Kidney tubule cell (primary cell): ENCODE measurements at regions not wholly inside any gene's neighbourhood (a gene's known extent, or its start where the extent isn't known, plus 50 kb on each side); places are given as distances from the start of the nearest gene placed in this dataset.

Source experiments
- DNase-seq: peaks from one replicate; pipeline ENCODE4 v3.0.0-alpha.2; 2018; ENCODE audit warnings: low spot score

DNA sequence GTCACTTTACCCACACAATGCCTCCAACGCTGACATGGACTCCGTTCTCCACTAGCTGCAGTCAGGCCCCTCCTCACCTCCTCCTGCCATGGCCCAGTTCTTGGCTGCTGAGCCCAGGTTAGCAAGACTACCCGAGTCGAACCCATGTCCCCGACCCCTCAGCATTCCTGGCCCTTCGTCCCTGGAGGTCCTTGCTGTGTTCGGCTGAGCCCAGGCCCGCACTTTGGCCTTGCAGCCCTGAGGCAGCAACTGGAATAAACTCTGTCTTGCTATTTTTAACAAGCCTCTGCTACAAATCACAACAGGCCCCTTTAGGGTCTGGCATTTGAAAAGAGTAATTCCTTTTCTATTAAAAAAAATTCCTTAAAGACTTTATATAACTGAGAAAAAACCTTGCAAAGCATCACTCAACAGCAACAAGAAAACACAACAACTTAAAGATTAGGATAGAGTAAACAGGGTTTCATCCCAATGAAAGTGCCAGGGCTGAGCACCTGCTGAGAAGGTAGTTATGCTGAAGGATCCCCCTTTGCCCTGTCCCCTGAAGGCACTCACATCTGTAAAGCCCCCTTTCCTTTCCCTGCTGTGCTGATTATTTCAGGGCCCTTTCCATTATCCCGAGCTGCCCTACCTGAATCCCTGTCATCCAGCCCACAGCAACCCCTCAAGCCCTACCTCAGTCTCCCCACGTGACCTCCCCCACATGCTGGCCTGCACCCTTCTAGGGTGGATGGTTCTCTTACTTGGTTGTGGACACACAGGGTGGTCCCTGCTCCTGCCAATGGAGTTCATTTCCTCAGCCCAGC lies 120.0 kb upstream of the SNTG2 start:
- no peak for DNase-seq

DNA sequence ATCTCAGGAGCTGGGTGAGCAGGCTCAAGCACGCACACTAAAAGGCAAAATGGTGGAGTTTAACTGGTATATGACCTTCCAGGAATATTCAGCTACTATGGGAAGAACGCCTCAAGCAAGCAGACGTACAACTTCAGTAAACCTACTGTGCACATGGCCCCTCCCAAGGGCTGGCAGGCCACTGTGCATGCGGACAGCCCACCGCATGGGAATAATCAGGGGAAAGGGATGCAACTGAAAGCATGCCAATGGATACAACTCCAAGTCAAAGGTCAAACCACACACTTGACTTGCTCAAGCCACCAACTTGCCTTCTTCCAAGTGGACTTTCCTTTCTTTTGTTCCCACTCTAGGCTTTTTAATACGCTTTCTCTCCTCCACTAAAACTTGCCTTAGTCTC lies 121.6 kb upstream of the SNTG2 start:
- no peak for DNase-seq

DNA sequence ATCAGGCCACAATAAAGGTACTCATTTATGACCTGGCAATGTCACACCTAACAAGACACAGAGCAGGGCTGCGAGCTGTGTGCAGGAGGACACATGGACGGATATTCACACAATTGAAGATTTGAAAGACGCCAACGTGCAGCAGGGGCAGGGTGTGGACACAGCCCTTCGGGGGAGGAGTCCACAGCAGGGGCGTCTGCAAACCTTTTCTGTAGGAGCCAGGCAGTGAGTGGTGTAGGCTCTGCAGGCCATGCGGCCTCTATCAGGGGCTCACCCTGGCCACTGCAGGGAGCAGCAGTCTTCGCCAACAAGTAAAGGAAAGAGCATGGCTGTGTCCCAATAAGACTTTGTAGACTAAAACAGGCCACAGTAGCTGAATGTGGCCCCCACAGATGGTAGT lies 125.7 kb upstream of the SNTG2 start:
- DNase-seq: no peak

DNA sequence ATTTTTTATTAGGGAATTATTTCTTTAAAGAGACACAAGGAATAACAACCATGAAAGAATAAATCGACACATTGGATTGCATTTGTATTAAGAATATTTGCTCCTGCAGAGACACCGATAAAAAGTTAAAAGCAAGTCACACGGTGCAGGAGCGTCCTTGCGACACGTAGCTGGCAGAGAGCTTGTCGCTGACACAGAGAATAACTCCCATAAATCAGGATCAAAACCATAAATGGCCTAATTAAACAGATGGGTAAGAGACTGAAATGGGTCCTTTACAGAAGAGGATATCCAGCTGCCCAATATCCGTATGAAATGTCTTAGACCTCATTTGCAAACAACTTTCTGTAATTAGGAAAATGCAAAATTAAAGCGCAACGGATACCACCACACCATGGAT lies 126.1 kb upstream of the SNTG2 start:
- DNase-seq: no peak

DNA sequence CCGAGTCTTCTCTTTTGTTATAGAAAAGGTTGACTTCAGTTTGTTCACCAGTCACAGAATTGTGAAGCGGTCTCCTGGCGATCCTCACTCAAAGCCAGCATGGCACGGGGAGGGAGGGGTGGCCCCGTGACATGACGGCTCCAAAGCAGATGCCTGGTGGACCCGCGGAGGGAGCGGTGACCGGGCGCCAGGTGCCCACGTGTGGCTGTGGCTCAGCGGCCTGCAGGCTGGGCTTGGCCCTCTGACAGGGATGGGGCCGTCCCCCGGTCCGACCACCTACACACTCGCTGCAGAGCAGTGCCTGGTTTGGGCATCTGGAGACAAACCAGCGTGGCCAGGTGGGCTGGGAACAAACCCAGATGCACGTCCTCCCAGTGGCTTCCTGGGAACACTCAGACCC lies 129.1 kb upstream of the SNTG2 start:
- DNase-seq: no peak

DNA sequence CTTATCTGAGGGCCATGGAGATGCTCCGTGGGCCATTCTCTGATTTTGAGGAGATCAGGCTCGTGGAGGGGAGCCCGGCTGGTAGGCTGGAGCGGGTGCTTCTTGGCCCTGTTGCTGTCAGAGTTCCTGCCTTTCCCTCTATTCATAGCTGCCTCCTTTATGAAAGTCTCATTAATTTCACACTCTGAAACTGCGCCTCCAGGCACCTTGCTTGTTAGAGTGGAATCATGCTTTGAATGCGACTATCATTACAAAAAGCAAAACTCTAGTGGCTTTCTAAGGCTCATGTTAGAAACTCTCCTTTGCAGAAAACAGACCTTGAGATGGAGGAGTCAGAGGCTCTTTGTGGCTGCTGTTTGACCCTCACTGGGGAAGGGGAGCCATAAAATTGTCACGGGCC lies 131.0 kb upstream of the SNTG2 start:
- DNase-seq: no peak

DNA sequence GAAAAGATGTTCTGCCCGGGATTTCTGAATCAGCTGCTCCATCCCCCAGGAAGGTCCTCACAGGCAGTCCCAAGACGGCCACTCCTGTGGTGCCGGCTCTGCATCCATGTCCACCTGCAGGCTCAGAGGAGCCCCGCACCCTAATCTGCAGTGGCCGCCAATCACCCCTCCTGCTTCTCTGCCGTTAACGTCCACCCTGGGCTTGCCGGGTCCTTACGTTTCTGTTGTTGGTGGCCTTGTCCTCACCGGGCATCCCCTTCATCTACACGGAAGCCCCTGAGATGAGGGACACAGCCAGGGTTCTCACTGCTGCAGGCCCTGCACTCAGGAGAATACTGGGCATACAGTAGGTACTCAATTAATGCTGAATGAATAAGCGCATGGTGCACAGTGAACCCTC lies 131.5 kb upstream of the SNTG2 start:
- no peak for DNase-seq

DNA sequence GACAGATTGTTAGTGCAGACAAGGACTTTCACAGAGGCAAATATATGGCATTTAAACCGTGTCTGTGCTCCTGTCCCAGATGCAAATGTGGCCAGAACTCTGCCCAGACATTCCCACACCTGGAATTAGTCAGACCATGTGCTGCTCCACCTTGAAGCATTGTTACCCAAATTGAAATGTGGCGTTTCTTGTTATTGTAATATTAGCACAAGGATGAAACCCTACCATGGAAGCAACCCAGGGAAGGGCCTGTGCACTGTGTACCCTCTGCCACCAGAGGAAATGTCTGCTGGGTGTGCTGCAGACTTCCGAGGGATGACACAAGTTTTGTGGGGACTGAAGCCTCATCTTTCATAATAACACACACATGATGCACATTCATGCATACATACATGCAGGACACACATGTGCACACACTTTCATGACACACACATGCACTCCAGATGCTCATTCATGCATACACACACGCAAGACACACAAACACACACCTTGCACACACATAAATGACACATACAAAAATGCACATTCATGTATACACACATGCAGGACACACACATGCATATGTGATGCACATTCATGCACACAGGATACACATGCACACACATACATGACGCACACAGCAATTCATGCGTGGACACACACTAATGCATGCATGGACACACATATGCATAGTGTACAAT lies 133.2 kb upstream of the SNTG2 start:
- DNase-seq: no peak

DNA sequence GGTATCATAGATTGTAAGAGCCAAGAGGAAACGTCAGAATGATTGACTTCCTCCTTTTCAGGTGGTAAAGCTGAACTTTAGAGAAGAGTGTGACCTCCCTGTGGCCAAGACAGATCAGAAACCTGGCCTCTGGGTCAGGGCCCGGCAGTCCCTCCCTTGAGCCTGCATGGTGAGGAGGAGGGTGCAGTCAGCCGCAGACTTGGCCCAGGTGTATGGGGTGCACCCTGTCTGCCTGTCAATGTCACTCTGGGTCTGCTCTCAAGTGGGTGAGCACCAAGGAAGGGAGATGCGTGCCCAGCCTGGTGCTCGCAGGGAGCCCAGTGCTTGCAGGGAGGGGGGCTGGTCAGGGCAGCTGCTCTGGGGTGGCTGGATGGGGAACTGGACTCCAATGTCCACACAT lies 134.4 kb upstream of the SNTG2 start:
- no peak for DNase-seq

DNA sequence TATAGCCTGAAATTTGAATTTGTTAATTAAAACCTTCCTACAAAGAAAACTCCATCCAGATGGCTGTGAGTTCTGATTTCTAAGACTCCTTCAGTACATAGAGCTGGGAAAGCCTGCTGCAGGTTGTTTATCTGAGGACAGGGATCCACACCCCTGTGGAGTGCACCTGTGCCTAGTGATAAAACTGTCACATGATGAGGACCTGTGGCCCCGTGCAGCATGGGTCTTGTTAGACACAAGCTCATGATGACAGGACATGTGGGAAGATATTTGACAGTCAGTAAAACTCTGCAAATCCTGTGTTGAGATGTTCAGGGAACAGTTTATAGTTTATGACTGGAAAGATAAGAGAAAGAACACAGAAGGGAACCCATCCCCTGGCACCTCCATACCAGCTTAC lies 133.2 kb upstream of the TMEM18 start:
- no peak for DNase-seq

DNA sequence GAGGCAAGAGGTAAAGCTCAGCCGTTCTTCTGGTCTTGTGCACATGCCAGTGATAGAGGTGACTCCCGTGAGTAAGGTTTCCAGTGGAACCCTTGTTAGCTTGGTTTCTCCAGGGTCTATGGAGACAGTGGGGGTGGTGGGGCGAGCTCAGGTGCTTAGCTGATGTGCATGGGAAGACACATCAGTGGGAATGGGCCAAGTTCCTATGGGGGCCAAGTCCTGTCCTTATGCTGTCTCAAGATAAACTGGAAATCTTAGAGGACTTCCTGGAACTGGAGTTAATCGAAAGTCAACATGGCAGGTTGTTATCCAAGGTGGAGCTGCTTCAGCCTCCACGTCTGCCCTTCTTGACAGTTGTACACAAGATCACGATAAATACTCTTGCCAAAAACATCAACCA lies 130.1 kb upstream of the TMEM18 start:
- no peak for DNase-seq

DNA sequence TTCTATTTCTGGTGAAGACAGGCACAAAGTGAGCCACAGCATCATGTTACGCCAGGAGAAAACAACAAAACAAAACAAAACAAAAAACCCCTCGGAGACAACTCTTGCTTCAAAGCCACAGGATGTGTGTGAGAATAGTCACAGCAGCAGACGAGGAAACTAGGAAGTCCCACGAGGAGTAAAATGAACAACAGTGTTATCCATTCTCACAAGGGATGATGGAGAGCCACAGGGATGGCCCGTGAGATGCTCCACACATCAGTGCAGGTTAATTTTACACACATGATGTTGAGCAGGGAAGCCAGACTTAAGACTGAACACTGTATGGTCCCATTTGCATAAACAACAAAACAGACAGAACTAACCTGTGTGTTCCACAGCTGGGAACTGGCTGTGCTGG lies 128.5 kb upstream of the TMEM18 start:
- DNase-seq: no peak

DNA sequence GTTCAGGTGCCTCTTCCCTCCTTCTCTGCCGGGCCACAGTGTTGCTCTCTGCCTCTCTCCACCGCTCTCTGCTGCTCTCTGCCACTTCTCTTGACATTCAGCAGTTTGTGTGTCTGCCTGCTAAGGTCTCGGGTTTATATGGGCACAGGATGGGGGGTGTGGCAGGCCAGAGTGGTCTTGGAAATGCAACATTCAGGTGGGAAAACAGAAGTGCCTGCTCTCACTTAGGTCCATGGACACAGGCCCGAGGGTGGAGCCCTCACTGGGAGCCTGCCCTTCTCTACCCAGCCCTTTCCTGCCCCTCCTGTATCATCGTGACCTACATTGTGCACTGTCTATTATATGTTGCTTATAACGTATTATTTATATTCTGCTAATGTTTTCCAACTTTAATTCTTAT lies 120.8 kb upstream of the TMEM18 start:
- no peak for DNase-seq

DNA sequence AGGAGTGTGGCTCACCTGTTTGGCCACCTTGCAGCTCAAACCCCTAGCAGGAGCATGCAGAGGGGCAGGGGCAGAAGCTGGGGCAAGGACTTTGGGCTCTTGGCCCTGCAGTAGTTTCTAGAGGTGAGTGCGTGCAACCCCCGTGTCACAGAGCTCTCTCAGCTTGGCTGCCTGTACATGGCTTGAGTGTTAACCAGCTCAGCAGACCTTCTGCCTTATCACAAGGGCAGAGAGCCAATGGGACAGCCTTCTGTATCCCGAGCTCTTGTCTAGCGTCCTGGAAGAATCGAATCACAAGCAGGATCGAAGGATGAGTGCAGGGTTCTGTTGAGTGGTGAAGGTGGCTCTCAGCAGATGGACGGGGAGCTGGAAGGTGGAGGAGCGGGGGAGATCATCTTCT lies 120.3 kb upstream of the TMEM18 start:
- DNase-seq: no peak

DNA sequence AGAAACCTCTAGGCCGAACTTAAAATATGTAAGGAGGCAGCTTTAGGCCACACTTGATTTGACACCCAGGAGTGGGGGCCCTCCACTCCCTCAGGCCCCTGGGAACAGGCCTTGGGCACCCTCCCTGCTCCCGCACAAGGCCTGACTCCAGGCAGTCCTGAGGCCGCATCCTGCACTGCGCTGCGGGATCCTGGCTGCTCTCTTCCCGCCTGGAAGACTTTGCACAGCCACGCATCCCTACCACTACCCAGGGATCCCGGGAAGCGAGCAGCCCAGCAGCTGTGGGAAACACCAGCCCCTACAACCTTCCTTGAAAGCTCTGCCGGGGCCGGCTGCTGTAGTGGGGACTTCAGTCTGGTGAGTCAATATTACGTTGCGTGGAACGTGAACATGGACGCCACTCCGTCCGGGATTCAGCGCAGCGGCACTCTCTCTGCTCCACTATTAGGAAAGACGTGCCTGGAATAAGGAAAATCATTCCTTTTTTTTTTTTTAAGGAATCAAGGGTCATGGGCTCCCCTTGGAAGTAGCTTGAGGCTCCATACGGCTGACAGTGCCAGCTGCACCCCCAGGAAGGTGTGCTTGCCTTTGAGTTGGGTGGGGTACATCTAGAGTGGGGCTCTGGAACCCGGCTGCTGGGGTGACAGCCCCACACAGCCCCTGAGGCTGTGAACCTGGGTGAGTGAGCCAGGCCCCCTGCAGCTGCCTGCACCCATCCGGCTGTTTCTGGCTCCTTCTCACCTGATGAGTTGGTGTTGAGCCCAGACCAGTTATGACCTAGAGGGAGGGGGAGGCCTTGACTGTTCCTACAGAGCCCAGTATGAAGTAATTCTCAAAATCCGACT lies 119.2 kb upstream of the TMEM18 start:
- no peak for DNase-seq

DNA sequence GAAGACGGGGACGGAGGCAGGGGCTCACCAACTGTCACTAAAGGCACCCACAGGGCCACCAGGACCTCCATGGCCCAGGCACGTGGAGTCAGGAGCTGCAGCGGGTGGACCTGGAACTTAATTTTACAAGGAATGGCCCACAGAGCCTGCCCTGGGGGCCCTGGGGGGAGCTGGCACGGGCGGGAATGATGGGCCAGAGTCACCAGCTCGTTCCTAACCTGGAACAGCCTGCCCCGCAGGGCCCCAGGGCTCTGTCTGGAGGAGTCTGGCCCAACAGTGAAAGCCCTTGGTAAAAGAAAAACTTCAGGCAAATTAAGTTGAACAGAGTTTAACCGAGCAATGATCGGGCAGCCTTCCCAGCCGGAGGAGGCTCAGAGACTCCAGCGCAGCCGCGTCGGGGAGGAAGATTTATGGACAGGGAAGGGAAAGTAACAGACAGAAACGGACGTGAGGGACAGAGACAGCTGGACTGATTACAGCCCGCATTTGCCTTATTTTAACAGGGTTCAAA lies 118.4 kb upstream of the TMEM18 start:
- no peak for DNase-seq

DNA sequence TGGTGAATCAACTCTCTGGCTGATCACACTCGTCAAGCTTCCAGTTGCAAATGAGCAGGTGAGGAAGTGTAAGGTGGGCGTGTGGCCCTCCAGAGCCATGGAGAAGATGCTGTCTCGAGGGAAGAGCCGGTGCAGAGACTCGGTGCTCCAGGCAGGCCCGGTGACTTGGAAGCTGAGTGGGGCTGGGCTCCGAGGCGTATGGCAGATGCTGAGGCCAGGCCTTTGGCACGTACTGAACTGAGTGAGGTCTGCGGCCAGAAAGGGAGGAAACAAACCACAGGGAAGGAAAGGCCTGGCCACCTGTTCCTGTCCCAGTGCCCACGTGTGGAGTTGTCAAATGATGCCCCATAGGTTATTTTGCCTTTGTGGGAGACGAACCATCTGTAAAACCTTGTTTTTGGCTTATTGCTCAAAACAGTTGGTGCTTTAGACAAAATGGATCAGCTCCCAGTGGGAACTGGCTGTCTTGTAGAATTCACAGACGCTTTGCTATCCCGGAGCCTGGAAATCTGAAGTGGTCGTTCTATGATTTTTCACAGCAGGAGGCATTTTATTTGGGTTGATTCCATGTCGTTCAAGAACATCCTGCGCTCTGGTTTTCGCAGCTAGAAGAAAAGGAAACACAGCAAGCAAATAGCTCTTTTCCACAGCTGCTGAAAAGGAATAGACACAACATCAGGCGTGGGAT lies 117.5 kb upstream of the TMEM18 start:
- DNase-seq: no peak

DNA sequence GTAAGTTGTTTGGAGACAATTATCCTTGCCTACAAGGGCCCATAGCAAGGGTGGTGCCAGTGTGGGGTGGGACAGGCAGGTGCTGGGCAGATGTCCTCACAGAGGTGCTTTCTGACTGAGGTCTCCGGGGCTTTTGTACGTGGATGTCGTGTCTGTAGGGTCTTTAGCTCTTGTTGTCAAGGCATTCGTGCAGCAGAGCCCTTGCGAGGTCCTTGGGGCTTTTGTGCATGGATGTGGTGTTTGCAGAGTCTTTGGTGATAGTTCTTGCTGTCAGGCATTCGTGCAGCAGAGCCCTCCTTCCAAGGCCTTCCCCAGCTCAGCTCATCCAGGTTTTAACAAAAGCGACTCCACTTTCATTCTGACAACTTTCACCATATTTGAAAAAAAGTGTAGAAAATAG lies 116.0 kb upstream of the TMEM18 start:
- DNase-seq: no peak

DNA sequence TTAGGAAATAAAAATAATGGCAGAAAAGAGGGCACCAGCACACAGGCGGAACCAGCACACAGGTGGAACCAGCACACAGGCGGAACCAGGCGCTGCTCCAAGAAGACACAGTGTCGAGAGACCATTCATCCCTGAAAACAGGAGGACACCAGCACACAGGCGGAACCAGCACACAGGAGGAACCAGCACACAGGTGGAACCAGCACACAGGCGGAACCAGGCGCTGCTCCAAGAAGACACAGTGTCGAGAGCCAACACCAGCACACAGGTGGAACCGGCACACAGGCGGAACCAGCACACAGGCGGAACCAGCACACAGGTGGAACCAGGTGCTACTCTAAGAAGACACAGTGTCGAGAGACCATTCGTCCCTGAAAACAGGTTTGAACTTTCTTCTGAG lies 115.5 kb upstream of the TMEM18 start:
- no peak for DNase-seq

DNA sequence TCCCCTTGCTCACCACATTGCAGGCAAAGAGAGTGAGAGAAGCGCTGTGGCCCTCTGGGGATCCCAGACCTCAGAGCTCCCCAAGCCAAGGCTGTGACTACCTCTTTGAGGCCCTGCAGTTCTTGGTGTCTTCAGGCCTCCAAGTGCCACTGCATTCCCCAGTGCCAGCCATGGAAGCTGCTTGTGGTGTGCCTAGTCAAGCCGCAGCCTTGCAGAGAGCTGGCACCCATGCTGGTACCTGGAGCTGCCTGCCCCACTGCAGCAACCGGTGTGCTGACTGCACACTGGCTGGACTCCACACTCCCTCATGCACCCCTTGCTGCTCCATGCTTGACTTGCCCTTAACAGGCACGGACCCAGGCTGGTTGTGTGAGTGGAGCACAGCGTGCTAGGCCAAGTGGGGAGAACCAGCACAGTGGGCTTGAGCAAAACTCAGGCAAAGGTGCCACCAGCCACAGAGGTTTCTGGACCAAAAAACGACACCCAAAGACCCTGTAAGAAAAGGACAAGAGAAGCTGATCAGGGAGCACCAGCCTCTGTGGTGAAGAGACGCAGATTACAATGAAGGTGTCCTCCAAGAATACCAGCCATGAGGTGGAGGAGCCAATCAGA lies 113.5 kb upstream of the TMEM18 start:
- DNase-seq: no peak

DNA sequence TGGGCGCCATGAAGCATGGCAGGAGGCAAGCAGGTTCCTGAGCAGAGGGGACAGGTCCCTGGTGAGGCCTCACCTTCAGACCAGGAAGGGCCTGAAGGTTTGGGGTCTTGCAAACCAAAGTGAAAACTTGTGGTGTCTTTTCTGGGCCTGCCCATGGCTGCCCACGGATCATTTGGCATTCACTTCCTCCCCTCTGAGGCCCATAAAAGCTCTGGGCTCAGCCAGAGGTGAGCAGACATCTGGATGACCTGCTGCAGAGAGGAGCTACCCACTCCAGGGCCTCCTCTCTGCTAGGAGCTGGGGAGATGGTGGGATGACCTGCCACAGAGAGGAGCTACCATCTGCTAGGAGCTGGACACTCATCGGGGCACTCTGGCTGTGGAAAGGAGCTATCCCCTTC lies 112.9 kb upstream of the TMEM18 start:
- DNase-seq: no peak

DNA sequence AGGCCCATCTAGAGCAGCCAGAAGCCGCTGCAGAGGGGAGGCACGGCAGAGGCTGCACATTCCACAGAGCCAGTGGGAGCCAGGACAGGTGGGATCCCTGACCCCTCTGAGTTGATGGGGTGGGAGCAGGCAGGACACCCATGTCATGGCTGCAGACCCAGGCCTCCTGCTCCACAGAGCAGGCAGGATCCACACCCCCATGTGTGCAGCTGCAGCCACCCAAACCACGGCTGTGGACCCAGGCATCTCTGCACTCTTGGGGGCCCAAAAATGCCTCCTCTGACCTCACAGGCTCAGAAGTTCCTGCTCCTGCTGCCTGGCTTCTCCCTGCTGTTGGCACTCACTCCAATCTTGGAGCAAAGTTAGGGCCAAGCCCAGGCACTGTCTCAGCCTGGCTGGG lies 112.3 kb upstream of the TMEM18 start:
- no peak for DNase-seq
